Panc1 (cell line): ENCODE measurements at regions not wholly inside any gene's neighbourhood (a gene's known extent, or its start where the extent isn't known, plus 50 kb on each side); places are given as distances from the start of the nearest gene placed in this dataset.

Experiments used
- ATAC-seq: fragments of 200-7000 bp; cut with Tn5 transposase; 2 replicates; pipeline ENCODE4 v1.9.1; 2020; ENCODE audit warnings: mild to moderate bottlenecking, moderate library complexity
- BruUV-seq: library from RNA; stranded (reverse); fragments of 400-500 nt; replicated peaks from 2 replicates; lab custom pipeline; 2021; lab: Mats Ljungman, UMichigan
- CTCF ChIA-PET: fragments of 300-600 bp; sonication (Branson Sonifier 250); formaldehyde crosslinking; loops from one replicate; lab custom pipeline; 2022; ENCODE audit warnings: antibody characterized with exemption; lab: Charles Lee
- POLR2A ChIA-PET: fragments of 300-600 bp; sonication (Branson Sonifier 250); formaldehyde crosslinking; loops from one replicate; lab custom pipeline; 2022; ENCODE audit warnings: antibody characterized with exemption; lab: Charles Lee
- DNase-seq: peaks from one replicate; pipeline ENCODE4 v3.0.0-alpha.2; 2010; ENCODE audit warnings: low read depth, low spot score
- H3K27ac ChIP-seq: 2 replicates; pipeline ENCODE4 v1.5.1; 2011; ENCODE audit warnings: mild to moderate bottlenecking, low read length, inconsistent platforms
- H3K27me3 ChIP-seq: fragments of 200-500 bp; sonication (Bioruptor generic); 2 replicates; pipeline ENCODE4 v1.6.0; 2014; ENCODE audit warnings: low read length, inconsistent platforms; ENCODE audit not compliant: control insufficient read depth, insufficient read depth
- H3K36me3 ChIP-seq: fragments of 200-500 bp; sonication (Bioruptor generic); 2 replicates; pipeline ENCODE4 v1.5.1; 2014; ENCODE audit warnings: inconsistent platforms, mild to moderate bottlenecking, low read length, moderate library complexity; ENCODE audit not compliant: control insufficient read depth, insufficient read depth
- H3K4me1 ChIP-seq: 2 replicates; pipeline ENCODE4 v1.5.1; 2011; ENCODE audit warnings: inconsistent platforms, mild to moderate bottlenecking, low read length, moderate library complexity; ENCODE audit not compliant: control insufficient read depth, insufficient read depth
- H3K4me3 ChIP-seq, 2 experiments: 2 replicates each; pipeline ENCODE4 v1.5.1; 2011 to 2012; ENCODE audit warnings: low read depth in 2 of 2, low read length in 2 of 2, mild to moderate bottlenecking in 2 of 2, inconsistent platforms in 1 of 2, moderate library complexity in 1 of 2
- H3K9me3 ChIP-seq: fragments of 200-500 bp; sonication (Bioruptor generic); 2 replicates; pipeline ENCODE4 v1.5.1; 2014; ENCODE audit warnings: low read depth, mild to moderate bottlenecking, inconsistent platforms, low read length, moderate library complexity; ENCODE audit not compliant: control insufficient read depth, insufficient read depth
- CTCF ChIP-seq: fragments of 450-650 bp; IDR thresholded peaks from 2 replicates; pipeline ENCODE4 v1.5.1; 2017; ENCODE audit warnings: mild to moderate bottlenecking
- POLR2AphosphoS5 ChIP-seq: IDR thresholded peaks from 2 replicates; pipeline ENCODE4 v1.6.1; 2012; ENCODE audit warnings: mild to moderate bottlenecking, low read depth, low read length, moderate library complexity
- SIN3A ChIP-seq: IDR thresholded peaks from 2 replicates; pipeline ENCODE4 v1.6.1; 2012; ENCODE audit warnings: low read depth, mild to moderate bottlenecking, low read length, moderate library complexity, borderline replicate concordance; ENCODE audit not compliant: insufficient read depth
- TCF7L2 ChIP-seq: IDR thresholded peaks from 2 replicates; pipeline ENCODE4 v1.6.1; 2011; ENCODE audit warnings: mild to moderate bottlenecking, low read depth, low read length, inconsistent platforms
- in situ Hi-C: cut with HindIII; loops from 2 replicates; pipeline ENCODE4 v1.10.0; 2016; ENCODE audit warnings: low sequenced_read_pairs, low pct_unique_long_range_greater_than_20kb
- intact Hi-C: fragments of 100-400 bp; cut with micrococcal nuclease; formaldehyde crosslinking; loops from one replicate; pipeline ENCODE4 v1.10.0; 2022; ENCODE audit not compliant: unreplicated experiment
- TF ChIP-seq, protein P1 (sequence below), 2 experiments: IDR thresholded peaks; 2 replicates each; pipeline ENCODE4 v1.6.1; 2011 to 2012; ENCODE audit warnings: low read depth in 2 of 2, control low read depth in 1 of 2, low read length in 1 of 2, mild to moderate bottlenecking in 1 of 2, moderate library complexity in 1 of 2; ENCODE audit not compliant: insufficient read depth in 1 of 2

- intact Hi-C loops, result no loop called here
- ATAC-seq, result no peak
Observed at GRCh38 chr4:129561886-129562671, 466.1 kb downstream of the C4orf33 start.

DNA sequence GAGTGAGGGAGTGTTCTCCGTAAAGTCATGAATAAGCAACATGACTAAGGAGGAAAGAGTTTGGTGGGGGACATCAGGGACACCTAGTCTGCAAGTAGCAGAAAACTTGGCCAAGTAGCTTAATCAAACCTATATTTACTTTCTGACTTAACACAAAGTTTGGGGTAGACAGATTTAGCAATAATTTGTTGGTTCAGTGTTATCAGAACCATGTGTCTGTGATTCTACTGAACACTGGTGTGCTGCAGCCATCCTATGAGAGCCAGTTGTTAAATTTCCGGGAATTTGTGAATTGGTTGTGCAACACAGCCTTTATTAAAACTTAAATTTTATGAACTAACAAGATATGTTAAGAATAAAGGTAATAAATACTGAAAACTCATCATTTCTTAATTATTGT is 469.3 kb downstream of the C4orf33 start:
- Histone ChIP-seq H3K4me1 (no peaks in the 10 kb centered on the region), H3K9me3 (no peaks in the 10 kb centered on the region), H3K4me3 (no peak overlapping the region), H3K27ac (no peak overlapping the region), H3K36me3 (no peaks in the 10 kb centered on the region), H3K27me3 (no peaks in the 10 kb centered on the region)
- intact Hi-C loops (no loop called here), in situ Hi-C loops (no loop called here)
- TF ChIP-seq TCF7L2 (no peak), CTCF (no peak)
- no peak for ATAC-seq
- no TSS peak for BruUV-seq
- no peak for DNase-seq
- CTCF ChIA-PET, result no interaction called here
- POLR2A ChIA-PET, result no interaction called here

More at GRCh38 chr4:129561886-129562671, 466.1 kb downstream of the C4orf33 start:
- BruUV-seq, result no TSS peak
- TF ChIP-seq, protein P1, sequence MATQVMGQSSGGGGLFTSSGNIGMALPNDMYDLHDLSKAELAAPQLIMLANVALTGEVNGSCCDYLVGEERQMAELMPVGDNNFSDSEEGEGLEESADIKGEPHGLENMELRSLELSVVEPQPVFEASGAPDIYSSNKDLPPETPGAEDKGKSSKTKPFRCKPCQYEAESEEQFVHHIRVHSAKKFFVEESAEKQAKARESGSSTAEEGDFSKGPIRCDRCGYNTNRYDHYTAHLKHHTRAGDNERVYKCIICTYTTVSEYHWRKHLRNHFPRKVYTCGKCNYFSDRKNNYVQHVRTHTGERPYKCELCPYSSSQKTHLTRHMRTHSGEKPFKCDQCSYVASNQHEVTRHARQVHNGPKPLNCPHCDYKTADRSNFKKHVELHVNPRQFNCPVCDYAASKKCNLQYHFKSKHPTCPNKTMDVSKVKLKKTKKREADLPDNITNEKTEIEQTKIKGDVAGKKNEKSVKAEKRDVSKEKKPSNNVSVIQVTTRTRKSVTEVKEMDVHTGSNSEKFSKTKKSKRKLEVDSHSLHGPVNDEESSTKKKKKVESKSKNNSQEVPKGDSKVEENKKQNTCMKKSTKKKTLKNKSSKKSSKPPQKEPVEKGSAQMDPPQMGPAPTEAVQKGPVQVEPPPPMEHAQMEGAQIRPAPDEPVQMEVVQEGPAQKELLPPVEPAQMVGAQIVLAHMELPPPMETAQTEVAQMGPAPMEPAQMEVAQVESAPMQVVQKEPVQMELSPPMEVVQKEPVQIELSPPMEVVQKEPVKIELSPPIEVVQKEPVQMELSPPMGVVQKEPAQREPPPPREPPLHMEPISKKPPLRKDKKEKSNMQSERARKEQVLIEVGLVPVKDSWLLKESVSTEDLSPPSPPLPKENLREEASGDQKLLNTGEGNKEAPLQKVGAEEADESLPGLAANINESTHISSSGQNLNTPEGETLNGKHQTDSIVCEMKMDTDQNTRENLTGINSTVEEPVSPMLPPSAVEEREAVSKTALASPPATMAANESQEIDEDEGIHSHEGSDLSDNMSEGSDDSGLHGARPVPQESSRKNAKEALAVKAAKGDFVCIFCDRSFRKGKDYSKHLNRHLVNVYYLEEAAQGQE (IDR thresholded peaks at IDR 0.05; ENCODE audit: insufficient read depth in 1 of 2, low read depth in 2 of 2, low read length in 1 of 2), result no peak
- TF ChIP-seq POLR2AphosphoS5 (no peak), CTCF (no peak), SIN3A (no peak)
- in situ Hi-C loops, result no loop called here
- H3K27ac ChIP-seq, result no peak overlapping the region
- H3K4me1 ChIP-seq, result no peaks in the 10 kb centered on the region
- H3K4me3 ChIP-seq, result no peak overlapping the region
- no peaks in the 10 kb centered on the region for H3K36me3 ChIP-seq
- ChIA-PET CTCF (no interaction called here), POLR2A (no interaction called here)
- H3K9me3 ChIP-seq, result no peaks in the 10 kb centered on the region
- DNase-seq, result no peak
- H3K27me3 ChIP-seq, result no peaks in the 10 kb centered on the region
